Eye (tissue), 1 donor: ENCODE measurements at regions not wholly inside any gene's neighbourhood (a gene's known extent, or its start where the extent isn't known, plus 50 kb on each side); places are given as distances from the start of the nearest gene placed in this dataset.
A peak's percentile ranks its signal among the peaks of the same experiment; 100 is the strongest.

Experiments used
- DNase-seq: peaks from one replicate; pipeline ENCODE4 v3.0.0-alpha.2; 2015

GRCh38 chr4:30610361-30610760 is 109.8 kb upstream of the PCDH7 start:
- DNase-seq = no peak

GRCh38 chr4:30614771-30615170 is 105.4 kb upstream of the PCDH7 start:
- DNase-seq = no peak

DNA sequence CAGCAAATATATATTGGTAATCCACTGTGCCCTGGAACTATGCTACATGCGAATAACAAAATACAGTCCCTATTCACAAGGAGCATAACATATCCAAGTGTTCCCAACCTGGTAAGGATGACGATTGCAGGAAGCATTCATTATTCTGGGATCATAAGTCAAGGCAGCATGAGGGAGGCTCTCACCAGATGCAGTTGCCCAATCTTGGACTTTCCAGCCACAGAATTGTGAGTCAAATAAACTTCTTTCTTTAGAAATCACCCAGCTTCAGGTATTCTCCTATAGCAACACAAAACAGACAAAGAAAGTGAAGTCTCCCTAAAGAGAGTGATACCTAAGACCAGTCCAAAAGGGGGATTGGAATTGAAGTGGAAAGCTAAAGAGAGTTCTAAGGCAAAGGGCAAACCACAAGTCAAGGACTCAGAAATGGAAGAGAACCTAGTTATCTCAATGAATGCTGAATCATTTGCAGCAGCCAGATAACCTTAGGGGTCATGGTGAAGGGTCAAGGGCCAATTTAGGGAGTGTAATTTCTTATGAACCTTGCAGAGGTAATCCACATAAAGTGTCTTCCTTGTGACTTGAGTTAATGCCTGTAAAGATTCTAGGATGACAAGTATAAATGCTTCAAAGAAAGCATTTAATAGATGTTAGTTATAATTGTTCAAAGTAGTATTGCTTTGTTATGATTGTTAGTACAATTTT is 103.1 kb upstream of the PCDH7 start:
- no peak for DNase-seq

- no peak for DNase-seq
Observed at GRCh38 chr4:30617836-30618235, 102.3 kb upstream of the PCDH7 start.

DNA sequence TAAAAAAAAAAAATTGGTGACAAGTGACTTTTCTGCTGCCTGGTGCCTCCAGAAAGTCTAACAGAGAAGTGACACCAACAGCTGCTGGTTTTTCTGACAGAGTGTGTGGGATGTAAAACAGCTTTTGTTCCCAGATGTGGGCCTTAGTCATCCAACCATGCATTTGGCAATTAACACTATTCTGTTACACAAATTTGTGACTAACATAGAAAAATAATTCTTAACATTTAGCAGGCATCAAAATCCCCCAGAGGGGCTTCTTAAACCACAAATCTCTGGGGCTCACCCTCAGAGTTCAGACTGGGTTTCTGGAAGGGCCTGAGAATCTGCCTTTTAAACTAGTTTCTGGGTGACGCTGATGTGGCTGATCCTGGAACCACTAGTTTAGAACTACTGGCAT is 100.5 kb upstream of the PCDH7 start:
- peak; percentile 26 for DNase-seq

GRCh38 chr4:30620711-30621110 is 99.5 kb upstream of the PCDH7 start:
- no peak for DNase-seq

GRCh38 chr4:30630431-30630830 is 89.7 kb upstream of the PCDH7 start:
- DNase-seq = no peak

DNA sequence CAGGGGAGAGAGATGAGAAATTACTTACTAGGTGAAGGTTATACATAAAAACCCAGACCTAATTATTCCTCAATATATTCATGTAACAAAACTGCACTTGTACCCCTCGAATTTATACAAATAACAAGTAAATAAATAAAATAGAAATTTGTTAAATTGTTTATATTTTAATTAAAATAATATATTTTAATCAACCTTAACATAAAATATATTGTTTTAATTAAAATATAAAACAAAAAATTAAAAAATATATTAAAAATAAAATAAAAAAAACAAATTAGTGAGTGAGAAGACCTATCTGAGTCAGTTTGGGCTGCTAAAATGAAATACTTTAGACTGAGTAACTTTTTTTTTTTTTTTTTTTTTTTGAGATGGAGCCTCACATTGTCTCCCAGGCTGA is 87.4 kb upstream of the PCDH7 start:
- DNase-seq = no peak

- no peak for DNase-seq
Observed at GRCh38 chr4:30641345-30641744, 78.8 kb upstream of the PCDH7 start.

- DNase-seq = no peak
Observed at GRCh38 chr4:30642567-30642966, 77.6 kb upstream of the PCDH7 start.

- DNase-seq = no peak
Observed at GRCh38 chr4:30653291-30653690, 66.9 kb upstream of the PCDH7 start.

GRCh38 chr4:30656828-30657227 is 63.3 kb upstream of the PCDH7 start:
- DNase-seq = no peak

GRCh38 chr4:30667919-30668318 is 52.2 kb upstream of the PCDH7 start:
- DNase-seq = no peak

GRCh38 chr4:30670206-30670605 is 50.0 kb upstream of the PCDH7 start:
- DNase-seq = no peak
